Heart right ventricle (tissue), 16 donors: ENCODE measurements at regions not wholly inside any gene's neighbourhood (a gene's known extent, or its start where the extent isn't known, plus 50 kb on each side); places are given as distances from the start of the nearest gene placed in this dataset.

ENCODE experiments used
- ATAC-seq, 8 donors: fragments of 200-7000 bp; cut with Tn5 transposase; one replicate each; pipeline ENCODE4 v1.9.1; 2020; ENCODE audit warnings: mild to moderate bottlenecking in 8 of 8, moderate library complexity in 8 of 8, moderate number of reproducible peaks in 1 of 8
- DNase-seq, 2 donors: peaks; one replicate each; pipeline ENCODE4 v3.0.0-alpha.2; 2020
- H3K27ac ChIP-seq, 10 donors: fragments of 200-600 bp; sonication (generic) in 2 of 10; one replicate each; pipeline versions ENCODE4 v1.5.0 to v1.8.0; 2020 to 2022; ENCODE audit warnings: mild to moderate bottlenecking in 3 of 10
- H3K27me3 ChIP-seq, 7 donors: fragments of 200-600 bp; one replicate each; pipeline ENCODE4 v1.8.0; 2021 to 2022; ENCODE audit warnings: mild to moderate bottlenecking in 2 of 7
- H3K36me3 ChIP-seq, 9 donors: fragments of 200-600 bp; sonication (generic) in 1 of 9; one replicate each; pipeline versions ENCODE4 v1.5.0 to v1.8.0; 2020 to 2022; ENCODE audit warnings: mild to moderate bottlenecking in 2 of 9
- H3K4me1 ChIP-seq, 9 donors: fragments of 200-600 bp; sonication (generic) in 1 of 9; one replicate each; pipeline versions ENCODE4 v1.5.0 to v1.8.0; 2020 to 2022; ENCODE audit warnings: mild to moderate bottlenecking in 4 of 9
- H3K4me3 ChIP-seq, 10 donors: fragments of 200-600 bp; sonication (generic) in 2 of 10; one replicate each; pipeline versions ENCODE4 v1.5.0 to v1.8.0; 2020 to 2022; ENCODE audit warnings: mild to moderate bottlenecking in 7 of 10, moderate library complexity in 2 of 10
- H3K9me3 ChIP-seq, 11 donors: fragments of 200-600 bp in 10 of 11; sonication (generic) in 2 of 11; one replicate each; pipeline versions ENCODE4 v1.5.0 to v1.8.0; 2013 to 2022; ENCODE audit warnings: mild to moderate bottlenecking in 2 of 11, control low read depth in 1 of 11, moderate library complexity in 1 of 11
- WGBS, 2 donors: extraction: QIAGEN DNeasy Blood & Tissue Kit; methylation state at CpG; one replicate each; pipeline ENCODE4 v1.1.7; 2013; ENCODE audit warnings: inconsistent platforms in 1 of 2; 5-methylcytosine and 5-hydroxymethylcytosine counted together
- intact Hi-C, 10 donors: fragments of 100-400 bp; cut with DNase I; formaldehyde crosslinking; loops; one replicate each; pipeline versions ENCODE4 v1.11.1 to v1.14.2; 2022
- TF ChIP-seq, protein P1 (sequence below), 9 donors: fragments of 200-600 bp; sonication (generic) in 2 of 9; IDR thresholded peaks; one replicate each; pipeline versions ENCODE4 v1.5.0 to v1.8.0; 2021 to 2022; ENCODE audit warnings: antibody characterized with exemption in 9 of 9, mild to moderate bottlenecking in 5 of 9, moderate library complexity in 1 of 9
- donor health status: Arrhythmogenic right ventricular cardiomyopathy.
- donor health status: ischemic (EF 13 %, LVEDD 7.1; RV severe dilation, severe dysfunction).
- donor health status: healthy with polysubstance abuse.
- donor health status: DM: no; HTN: yes; CAD: no.
- donor health status: DM: no; HTN: no; CAD: no.
- donor health status: ischemic (EF 25% LVEDD 6.9; RV normal size, moderate dysfunction).
- donor health status: ischemic (EF 25% LVEDD 5.7; RV mildly dilated, moderate dysfunction).
- donor health status: healthy.
- donor health status: DM: yes; HTN: yes; CAD: no.
- donor health status: Ischemic cardiomyopathy.
- donor health status: ischemic (EF 35%, LVEDD 5.7; RV mildly dilated, moderate dysfunction).
- donor health status: nonischemic (EF 11% LVEDD 7.7; RV severe dilation, severe dysfunction).
- donor health status: DM: yes; HTN: yes; CAD: no.
- donor health status: PGD.
- donor health status: ischemic (EF 29% LVEDD 5.4; RV normal size, mild dysfunction).
- donor health status: nonischemic (EF 23%, LVEDD 6.1; RV moderate dilation, normal function).

- no peak overlapping the region for H3K27ac ChIP-seq
- DNase-seq = no peak
- H3K4me1 ChIP-seq = no peaks in the 10 kb centered on the region
- intact Hi-C loops = no loop called here
- no peak overlapping the region for H3K4me3 ChIP-seq
- TF ChIP-seq, protein P1, sequence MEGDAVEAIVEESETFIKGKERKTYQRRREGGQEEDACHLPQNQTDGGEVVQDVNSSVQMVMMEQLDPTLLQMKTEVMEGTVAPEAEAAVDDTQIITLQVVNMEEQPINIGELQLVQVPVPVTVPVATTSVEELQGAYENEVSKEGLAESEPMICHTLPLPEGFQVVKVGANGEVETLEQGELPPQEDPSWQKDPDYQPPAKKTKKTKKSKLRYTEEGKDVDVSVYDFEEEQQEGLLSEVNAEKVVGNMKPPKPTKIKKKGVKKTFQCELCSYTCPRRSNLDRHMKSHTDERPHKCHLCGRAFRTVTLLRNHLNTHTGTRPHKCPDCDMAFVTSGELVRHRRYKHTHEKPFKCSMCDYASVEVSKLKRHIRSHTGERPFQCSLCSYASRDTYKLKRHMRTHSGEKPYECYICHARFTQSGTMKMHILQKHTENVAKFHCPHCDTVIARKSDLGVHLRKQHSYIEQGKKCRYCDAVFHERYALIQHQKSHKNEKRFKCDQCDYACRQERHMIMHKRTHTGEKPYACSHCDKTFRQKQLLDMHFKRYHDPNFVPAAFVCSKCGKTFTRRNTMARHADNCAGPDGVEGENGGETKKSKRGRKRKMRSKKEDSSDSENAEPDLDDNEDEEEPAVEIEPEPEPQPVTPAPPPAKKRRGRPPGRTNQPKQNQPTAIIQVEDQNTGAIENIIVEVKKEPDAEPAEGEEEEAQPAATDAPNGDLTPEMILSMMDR (IDR thresholded peaks at IDR 0.05) = no peak
- ATAC-seq = no peak
- no peaks in the 10 kb centered on the region for H3K9me3 ChIP-seq
- peaks cover 0 to 7% (median 0%) of the 10 kb centered on the region in 7 donors for H3K27me3 ChIP-seq
- no peaks in the 10 kb centered on the region for H3K36me3 ChIP-seq
These were observed 101.7 kb upstream of the COL6A5 start for GRCh38 chr3:130243808-130244207.

DNA sequence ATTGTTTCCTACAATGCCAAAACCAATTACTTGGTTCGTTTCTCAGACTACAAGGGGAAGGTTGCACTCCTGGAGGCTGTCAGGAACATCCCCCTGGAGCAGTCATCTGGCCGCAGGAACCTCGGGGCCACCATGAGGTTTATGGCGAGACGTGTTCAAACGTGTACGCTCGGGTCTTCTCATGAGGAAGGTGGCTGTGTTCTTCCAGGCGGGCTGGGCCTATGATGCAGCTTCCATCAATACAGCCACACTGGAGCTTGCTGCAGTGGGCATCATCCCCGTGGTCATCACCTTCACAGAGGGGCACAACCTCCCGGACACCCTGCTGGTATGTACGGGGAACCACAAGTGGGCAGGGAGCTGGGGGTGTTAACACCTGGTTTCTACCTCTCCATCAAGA lies 94.5 kb upstream of the COL6A5 start:
- Histone ChIP-seq H3K4me1 (no peaks in the 10 kb centered on the region), H3K27ac (no peak overlapping the region), H3K9me3 (no peaks in the 10 kb centered on the region), H3K36me3 (no peaks in the 10 kb centered on the region), H3K27me3 (peaks cover 0 to 7% (median 0%) of the 10 kb centered on the region in 7 donors), H3K4me3 (no peak overlapping the region)
- TF ChIP-seq, protein P1 (IDR thresholded peaks at IDR 0.05) = no peak
- DNase-seq (no peak), ATAC-seq (no peak)
- WGBS, 2 donors = 87 to 88% methylated on average over 12 of the region's 12 CpGs
- intact Hi-C loops = no loop called here

- intact Hi-C loops = no loop called here
- Histone ChIP-seq H3K36me3 (no peaks in the 10 kb centered on the region), H3K27me3 (no peaks in the 10 kb centered on the region), H3K4me1 (peaks cover 0 to 21% (median 4%) of the 10 kb centered on the region in 9 donors), H3K9me3 (no peaks in the 10 kb centered on the region), H3K27ac (no peak overlapping the region), H3K4me3 (no peak overlapping the region)
- TF ChIP-seq, protein P1 (IDR thresholded peaks at IDR 0.05) = no peak
- DNase-seq = no peak
- no peak for ATAC-seq
- 73 to 76% methylated on average over 1 of the region's 1 CpG for WGBS, 2 donors
These were observed 90.0 kb upstream of the COL6A5 start for GRCh38 chr3:130255442-130255841.

DNA sequence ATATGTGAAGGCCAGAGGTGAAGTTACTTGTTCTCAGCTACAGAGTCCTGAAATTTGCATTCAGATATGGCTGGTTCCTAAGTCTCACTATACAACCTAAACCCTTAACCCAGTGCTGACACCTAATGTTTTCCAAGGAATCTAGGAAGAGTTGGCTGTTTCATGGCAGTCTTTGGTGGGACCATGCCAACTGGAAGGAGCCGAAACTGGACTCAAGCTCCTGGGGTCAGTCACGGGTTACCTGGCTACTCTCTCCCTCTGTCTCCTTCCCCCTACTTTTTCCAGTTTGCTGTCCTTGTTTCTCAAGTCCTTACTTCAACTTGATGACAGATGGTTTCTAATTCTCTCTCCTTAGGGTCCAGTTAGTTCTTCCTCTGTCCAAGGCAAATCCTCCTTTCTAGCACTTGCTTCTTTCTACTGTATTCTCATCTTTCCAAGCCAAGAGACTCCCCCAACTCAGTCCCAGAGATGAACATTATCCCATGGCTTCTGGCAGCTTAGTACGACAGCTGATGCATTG lies 88.6 kb upstream of the COL6A5 start:
- H3K9me3 ChIP-seq = no peaks in the 10 kb centered on the region
- WGBS, 2 donors = 64 to 72% methylated on average over 3 of the region's 3 CpGs
- peak in 1 of 8 donors; percentile 30 for ATAC-seq
- intact Hi-C loops = no loop called here
- peaks cover 0 to 21% (median 4%) of the 10 kb centered on the region in 9 donors for H3K4me1 ChIP-seq
- H3K36me3 ChIP-seq = no peaks in the 10 kb centered on the region
- H3K4me3 ChIP-seq = no peak overlapping the region
- no peaks in the 10 kb centered on the region for H3K27me3 ChIP-seq
- H3K27ac ChIP-seq = peak overlapping the region in 2 of 10 donors; percentile 27 to 35
- DNase-seq = no peak
- TF ChIP-seq, protein P1 (IDR thresholded peaks at IDR 0.05) = no peak
